ENCODE measurements at regions not wholly inside any gene's neighbourhood (a gene's known extent, or its start where the extent isn't known, plus 50 kb on each side); places are given as distances from the start of the nearest gene placed in this dataset.

GRCh38 chr14:22079766-22080165 lies 406.1 kb upstream of the OR4E1 start:
- Histone ChIP-seq H3K36me3 (replicated peaks in 1 of 2) (no peaks in the 10 kb centered on the region), H3K27ac (no peak overlapping the region), H3K27me3 (no peaks in the 10 kb centered on the region), H3K4me1 (replicated peaks in 1 of 2) (no peaks in the 10 kb centered on the region), H3K4me3 (no peak overlapping the region), H3K9me3 (replicated peaks in 1 of 3) (no peaks in the 10 kb centered on the region)
- TF ChIP-seq CTCF (IDR thresholded peaks at IDR 0.05) (no peak), POLR2A (IDR thresholded peaks at IDR 0.05) (no peak)
- WGBS, 4 donors: 66 to 85% (median 74%) methylated on average over 1 of the region's 1 CpG
- no peak for DNase-seq
- intact Hi-C loops (cut with DNase I): no loop called here

GRCh38 chr14:22073801-22074200 lies 400.2 kb upstream of the OR4E1 start:
- Histone ChIP-seq H3K4me1 (replicated peaks in 1 of 2) (no peaks in the 10 kb centered on the region), H3K36me3 (replicated peaks in 1 of 2) (no peaks in the 10 kb centered on the region), H3K9me3 (replicated peaks in 1 of 3) (no peaks in the 10 kb centered on the region), H3K27me3 (no peaks in the 10 kb centered on the region), H3K27ac (no peak overlapping the region), H3K4me3 (no peak overlapping the region)
- DNase-seq: no peak
- TF ChIP-seq CTCF (IDR thresholded peaks at IDR 0.05): no peak
- TF ChIP-seq POLR2A (IDR thresholded peaks at IDR 0.05): no peak
- intact Hi-C loops (cut with DNase I): no loop called here

- no peak overlapping the region for H3K27ac ChIP-seq
- no peak for DNase-seq
- intact Hi-C loops (cut with DNase I): no loop called here
- 65 to 82% (median 70%) methylated on average over 12 of the region's 12 CpGs for WGBS, 4 donors
- no peaks in the 10 kb centered on the region for H3K9me3 ChIP-seq (replicated peaks in 1 of 3)
- no peaks in the 10 kb centered on the region for H3K4me1 ChIP-seq (replicated peaks in 1 of 2)
- no peak overlapping the region for H3K4me3 ChIP-seq
- no peaks in the 10 kb centered on the region for H3K27me3 ChIP-seq
- TF ChIP-seq CTCF (IDR thresholded peaks at IDR 0.05) (no peak), POLR2A (IDR thresholded peaks at IDR 0.05) (no peak)
- H3K36me3 ChIP-seq (replicated peaks in 1 of 2): no peaks in the 10 kb centered on the region
Observed at GRCh38 chr14:22071006-22071405, 397.4 kb upstream of the OR4E1 start.

- DNase-seq: peak in 3 of 7 donors; percentile 18 to 54 (median 23)
- Histone ChIP-seq H3K9me3 (replicated peaks in 1 of 3) (no peaks in the 10 kb centered on the region), H3K36me3 (replicated peaks in 1 of 2) (no peaks in the 10 kb centered on the region), H3K4me1 (replicated peaks in 1 of 2) (no peaks in the 10 kb centered on the region), H3K27ac (no peak overlapping the region), H3K4me3 (no peak overlapping the region), H3K27me3 (no peaks in the 10 kb centered on the region)
- intact Hi-C loops (cut with DNase I): no loop called here
- 8 to 22% (median 11%) methylated on average over 12 of the region's 12 CpGs for WGBS, 4 donors
- TF ChIP-seq POLR2A (IDR thresholded peaks at IDR 0.05) (no peak), CTCF (IDR thresholded peaks at IDR 0.05) (no peak)
Observed at GRCh38 chr14:22070119-22070982, 396.7 kb upstream of the OR4E1 start.

Measured in adrenal gland (tissue), 9 donors.